Endodermal cell (in vitro differentiated cells): ENCODE measurements at regions not wholly inside any gene's neighbourhood (a gene's known extent, or its start where the extent isn't known, plus 50 kb on each side); places are given as distances from the start of the nearest gene placed in this dataset.
"Not testable (repeated sequence)": the region's sequence is repeated elsewhere in the genome, so short reads cannot be mapped to it uniquely, and the experiment has no call there.

Experiments
- DNase-seq: peaks from one replicate; pipeline ENCODE4 v3.0.0-alpha.2; 2017
- H3K27ac ChIP-seq: 2 replicates; pipeline ENCODE4 v1.5.1; 2013; ENCODE audit warnings: mild to moderate bottlenecking, low read depth, low read length, moderate library complexity
- H3K27me3 ChIP-seq: 2 replicates; pipeline ENCODE4 v1.6.1; 2013; ENCODE audit warnings: mild to moderate bottlenecking, low read length, moderate library complexity; ENCODE audit not compliant: insufficient read depth, control insufficient read depth, poor library complexity, severe bottlenecking
- H3K36me3 ChIP-seq: 2 replicates; pipeline ENCODE4 v1.7.0; 2013; ENCODE audit warnings: mild to moderate bottlenecking, low read length, moderate library complexity; ENCODE audit not compliant: control insufficient read depth, insufficient read depth
- H3K4me1 ChIP-seq: one replicate; pipeline ENCODE4 v1.7.0; 2013; ENCODE audit warnings: low read length; ENCODE audit not compliant: control insufficient read depth, insufficient read depth
- H3K4me3 ChIP-seq: 2 replicates; pipeline ENCODE4 v1.5.1; 2013; ENCODE audit warnings: mild to moderate bottlenecking, low read length, moderate library complexity
- H3K9ac ChIP-seq: 2 replicates; pipeline ENCODE4 v1.6.1; 2013; ENCODE audit warnings: mild to moderate bottlenecking, low read length, moderate library complexity; ENCODE audit not compliant: poor library complexity, severe bottlenecking; ENCODE audit errors: extremely low read depth
- H3K9me3 ChIP-seq: 2 replicates; pipeline ENCODE4 v1.6.1; 2013; ENCODE audit warnings: mild to moderate bottlenecking, low read length, moderate library complexity; ENCODE audit not compliant: control insufficient read depth
- H3K27ac Mint-ChIP-seq: 2 replicates; pipeline ENCODE4 v1.8.0; 2020; ENCODE audit warnings: mixed read lengths
- H3K27me3 Mint-ChIP-seq: 2 replicates; pipeline ENCODE4 v1.8.0; 2021; ENCODE audit warnings: mild to moderate bottlenecking, mixed read lengths; ENCODE audit not compliant: insufficient read depth
- H3K36me3 Mint-ChIP-seq: 2 replicates; pipeline ENCODE4 v1.8.0; 2020; ENCODE audit warnings: low read depth, mixed read lengths
- H3K4me1 Mint-ChIP-seq: 2 replicates; pipeline ENCODE4 v1.8.0; 2020; ENCODE audit warnings: mixed read lengths
- H3K4me3 Mint-ChIP-seq: 2 replicates; pipeline ENCODE4 v1.8.0; 2020; ENCODE audit warnings: mild to moderate bottlenecking, moderate library complexity, mixed read lengths
- H3K9me3 Mint-ChIP-seq: 2 replicates; pipeline ENCODE4 v1.8.0; 2020; ENCODE audit warnings: mild to moderate bottlenecking, mixed read lengths
- CTCF ChIP-seq: fragments of 200-600 bp; sonication (generic); conservative IDR thresholded peaks from 2 replicates; pipeline ENCODE4 v1.5.0; 2021; ENCODE audit warnings: antibody characterized with exemption, mild to moderate bottlenecking
- WGBS, 2 experiments: methylation state at CpG; one replicate each; pipeline versions ENCODE4 v1.1.5 to v1.1.7; 2013; ENCODE audit warnings: missing lambda C conversion rate in 2 of 2, mixed read lengths in 1 of 2; ENCODE audit not compliant: insufficient coverage in 1 of 2, insufficient read length in 1 of 2; 5-methylcytosine and 5-hydroxymethylcytosine counted together

DNA sequence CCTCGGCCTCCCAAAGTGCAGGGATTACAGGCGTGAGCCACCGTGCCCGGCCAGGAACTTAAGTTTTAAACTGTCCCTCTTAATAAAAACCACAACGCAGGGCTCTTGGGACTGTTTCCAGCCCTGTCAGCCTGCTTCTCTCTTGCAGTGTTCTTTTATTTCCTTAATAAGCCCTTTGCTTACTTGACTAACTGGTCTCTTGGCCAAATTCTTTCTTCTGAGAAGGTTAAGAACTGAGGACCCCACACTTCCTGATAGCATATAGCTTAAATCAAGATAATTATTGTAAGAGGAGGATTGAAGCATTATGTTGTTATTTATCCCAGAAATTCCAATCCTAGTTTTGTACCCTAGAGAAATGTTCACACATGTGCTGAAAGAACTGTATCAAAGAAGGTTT lies 128.2 kb upstream of the UXS1 start:
- DNase-seq, result no peak
- 93 to 97% methylated on average over 5 of the region's 5 CpGs for WGBS, 2 experiments
- Histone ChIP-seq H3K27me3 (no peaks in the 10 kb centered on the region), H3K4me3 (no peak overlapping the region), H3K27ac (no peak overlapping the region), H3K9me3 (no peaks in the 10 kb centered on the region), H3K9ac (no peak overlapping the region), H3K36me3 (no peaks in the 10 kb centered on the region), H3K4me1 (peaks cover 5% of the 10 kb centered on the region)
- Mint-ChIP-seq H3K27ac (no peak overlapping the region), H3K27me3 (no peaks in the 10 kb centered on the region), H3K4me1 (peaks cover 9% of the 10 kb centered on the region), H3K9me3 (peaks cover 12% of the 10 kb centered on the region), H3K36me3 (no peaks in the 10 kb centered on the region), H3K4me3 (no peak overlapping the region)
- TF ChIP-seq CTCF, result no peak

- H3K4me1 Mint-ChIP-seq, H3K9me3 ChIP-seq, H3K27me3 ChIP-seq, H3K27ac ChIP-seq, H3K9ac ChIP-seq, H3K4me3 Mint-ChIP-seq, H3K4me3 ChIP-seq, H3K36me3 ChIP-seq, H3K4me1 ChIP-seq, H3K27me3 Mint-ChIP-seq, DNase-seq, H3K27ac Mint-ChIP-seq, H3K36me3 Mint-ChIP-seq: not testable (repeated sequence)
- WGBS, 2 experiments, result 93 to 98% methylated on average over 2 of the region's 2 CpGs
- peaks cover 12% of the 10 kb centered on the region for H3K9me3 Mint-ChIP-seq
Measured at GRCh38 chr2:106320439-106320838, 126.3 kb upstream of the UXS1 start.

DNA sequence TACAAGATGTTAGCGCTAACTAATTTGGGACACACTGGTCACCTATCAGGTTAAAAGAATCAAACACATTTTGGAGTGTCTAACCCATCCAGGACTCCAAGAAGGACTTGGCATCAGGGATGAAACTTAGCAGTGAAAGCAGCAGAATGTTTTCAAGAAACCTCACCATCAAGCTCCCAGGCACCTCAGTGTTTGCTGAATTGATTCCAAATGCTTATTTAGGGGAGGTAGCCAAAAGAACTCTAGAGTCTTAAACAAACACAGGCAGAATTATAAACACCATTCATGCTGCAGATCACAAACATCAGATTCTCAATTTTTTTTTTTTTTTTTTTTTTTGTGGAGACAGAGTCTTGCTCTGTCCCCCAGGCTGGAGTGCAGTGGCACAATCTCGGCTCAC lies 122.8 kb upstream of the UXS1 start:
- Histone ChIP-seq H3K4me3 (no peak overlapping the region), H3K27ac (no peak overlapping the region), H3K4me1 (no peaks in the 10 kb centered on the region), H3K9ac (no peak overlapping the region), H3K36me3 (no peaks in the 10 kb centered on the region), H3K9me3 (no peaks in the 10 kb centered on the region), H3K27me3 (no peaks in the 10 kb centered on the region)
- Mint-ChIP-seq H3K9me3 (peaks cover 12% of the 10 kb centered on the region), H3K4me3 (no peak overlapping the region), H3K36me3 (no peaks in the 10 kb centered on the region), H3K27ac (no peak overlapping the region), H3K4me1 (peaks cover 5% of the 10 kb centered on the region), H3K27me3 (no peaks in the 10 kb centered on the region)
- no peak for TF ChIP-seq CTCF
- 89 to 95% methylated on average over 1 to 2 of the region's 2 CpGs for WGBS, 2 experiments
- no peak for DNase-seq

DNA sequence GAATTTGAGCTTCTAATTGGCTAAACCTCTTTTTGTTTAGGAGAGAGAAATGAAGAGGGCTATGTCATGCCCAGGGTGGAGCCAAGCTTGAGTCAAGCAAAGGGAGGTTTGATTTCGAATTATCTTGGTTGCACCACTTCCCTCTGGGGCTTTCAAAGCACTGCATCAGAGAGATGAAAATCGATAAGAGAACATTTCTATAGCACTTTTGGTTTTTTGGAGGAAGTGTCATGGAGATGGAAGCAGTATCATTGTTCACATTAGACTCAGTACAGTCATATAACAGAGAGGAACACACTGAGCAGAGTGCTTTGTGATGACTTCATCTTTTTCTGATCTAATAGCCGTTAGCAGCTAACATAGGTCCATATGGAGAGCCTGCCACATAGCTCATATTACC lies 120.3 kb upstream of the UXS1 start:
- H3K9me3 ChIP-seq, result no peaks in the 10 kb centered on the region
- no peak overlapping the region for H3K27ac ChIP-seq
- no peaks in the 10 kb centered on the region for H3K36me3 ChIP-seq
- 88 to 89% methylated on average over 3 of the region's 3 CpGs for WGBS, 2 experiments
- TF ChIP-seq CTCF, result no peak
- H3K36me3 Mint-ChIP-seq, result no peaks in the 10 kb centered on the region
- no peaks in the 10 kb centered on the region for H3K27me3 Mint-ChIP-seq
- no peak for DNase-seq
- no peak overlapping the region for H3K9ac ChIP-seq
- no peaks in the 10 kb centered on the region for H3K27me3 ChIP-seq
- H3K4me3 ChIP-seq, result no peak overlapping the region
- H3K27ac Mint-ChIP-seq, result no peak overlapping the region
- H3K4me1 ChIP-seq, result no peaks in the 10 kb centered on the region
- no peak overlapping the region for H3K4me3 Mint-ChIP-seq
- no peaks in the 10 kb centered on the region for H3K9me3 Mint-ChIP-seq
- peaks cover 5% of the 10 kb centered on the region for H3K4me1 Mint-ChIP-seq
